ENCODE measurements at regions not wholly inside any gene's neighbourhood (a gene's known extent, or its start where the extent isn't known, plus 50 kb on each side); places are given as distances from the start of the nearest gene placed in this dataset.
"Not testable (repeated sequence)": the region's sequence is repeated elsewhere in the genome, so short reads cannot be mapped to it uniquely, and the experiment has no call there.

GRCh38 chr11:122414406-122415018 lies 241.0 kb upstream of the UBASH3B start:
- DNase-seq: no peak
- intact Hi-C loops (cut with DNase I): no loop called here

GRCh38 chr11:122413677-122414076 lies 241.8 kb upstream of the UBASH3B start:
- no peak for DNase-seq
- ATAC-seq: no peak
- intact Hi-C loops (cut with DNase I): no loop called here

More at GRCh38 chr11:122414406-122415018, 241.0 kb upstream of the UBASH3B start:
- ATAC-seq: no peak

GRCh38 chr11:122412581-122412980 lies 242.9 kb upstream of the UBASH3B start:
- no peak for ATAC-seq

GRCh38 chr11:122406466-122406865 lies 249.1 kb upstream of the UBASH3B start:
- ATAC-seq (no peak), DNase-seq (no peak)
- intact Hi-C loops (cut with DNase I): no loop called here

More at GRCh38 chr11:122412581-122412980, 242.9 kb upstream of the UBASH3B start:
- DNase-seq: no peak
- intact Hi-C loops (cut with DNase I): no loop called here

GRCh38 chr11:122405547-122406341 lies 249.8 kb upstream of the UBASH3B start:
- peak in 1 of 2 donors; percentile 44 for ATAC-seq

GRCh38 chr11:122404571-122404970 lies 251.0 kb upstream of the UBASH3B start:
- no peak for DNase-seq
- no peak for ATAC-seq
- intact Hi-C loops (cut with DNase I): no loop called here

More at GRCh38 chr11:122405547-122406341, 249.8 kb upstream of the UBASH3B start:
- DNase-seq: no peak
- intact Hi-C loops (cut with DNase I): no loop called here

GRCh38 chr11:122401581-122401980 lies 253.9 kb upstream of the UBASH3B start:
- ATAC-seq; intact Hi-C loops (cut with DNase I); DNase-seq: not testable (repeated sequence)

GRCh38 chr11:122399375-122399774 lies 256.1 kb upstream of the UBASH3B start:
- DNase-seq (no peak), ATAC-seq (no peak)
- intact Hi-C loops (cut with DNase I): no loop called here

- DNase-seq: no peak
- intact Hi-C loops (cut with DNase I): no loop called here
- ATAC-seq: no peak
Observed at GRCh38 chr11:122398851-122399250, 256.7 kb upstream of the UBASH3B start.

GRCh38 chr11:122398167-122398566 lies 257.4 kb upstream of the UBASH3B start:
- ATAC-seq (peak; percentile 59 to 84), DNase-seq (peak; percentile 23)
- intact Hi-C loops (cut with DNase I): no loop called here

- ATAC-seq: no peak
- DNase-seq: no peak
- intact Hi-C loops (cut with DNase I): no loop called here
Observed at GRCh38 chr11:122395282-122395681, 260.2 kb upstream of the UBASH3B start.

GRCh38 chr11:122394313-122394712 lies 261.2 kb upstream of the UBASH3B start:
- peak in 1 of 2 donors; percentile 30 for ATAC-seq
- no peak for DNase-seq
- intact Hi-C loops (cut with DNase I): no loop called here

- intact Hi-C loops (cut with DNase I): no loop called here
- DNase-seq: peak; percentile 22
- ATAC-seq: peak; percentile 57 to 63
Observed at GRCh38 chr11:122393209-122393860, 262.2 kb upstream of the UBASH3B start.

- DNase-seq (no peak), ATAC-seq (peak in 1 of 2 donors; percentile 65)
- intact Hi-C loops (cut with DNase I): no loop called here
Observed at GRCh38 chr11:122392508-122392907, 263.0 kb upstream of the UBASH3B start.

GRCh38 chr11:122391049-122391448 lies 264.5 kb upstream of the UBASH3B start:
- DNase-seq (no peak), ATAC-seq (no peak)
- intact Hi-C loops (cut with DNase I): no loop called here

GRCh38 chr11:122383186-122383585 lies 267.2 kb upstream of the BLID start:
- intact Hi-C loops (cut with DNase I): no loop called here
- ATAC-seq: no peak
- no peak for DNase-seq

GRCh38 chr11:122375687-122376399 lies 259.8 kb upstream of the BLID start:
- no peak for DNase-seq
- intact Hi-C loops (cut with DNase I): no loop called here
- ATAC-seq: peak in 1 of 2 donors; percentile 44

- ATAC-seq (no peak), DNase-seq (no peak)
- intact Hi-C loops (cut with DNase I): no loop called here
Observed at GRCh38 chr11:122368796-122369195, 252.8 kb upstream of the BLID start.

GRCh38 chr11:122367809-122368231 lies 251.8 kb upstream of the BLID start:
- intact Hi-C loops (cut with DNase I): no loop called here
- ATAC-seq: peak; percentile 92 to 94
- peak; percentile 49 for DNase-seq

Data from left cardiac atrium (tissue), 4 donors.